HG03039 (cell line): ENCODE measurements at regions not wholly inside any gene's neighbourhood (a gene's known extent, or its start where the extent isn't known, plus 50 kb on each side); places are given as distances from the start of the nearest gene placed in this dataset.

Experiments used
- ATAC-seq: cut with Tn5 transposase; IDR thresholded peaks from one replicate; pipeline ENCODE4 v1.9.1; 2021; ENCODE audit warnings: mild to moderate bottlenecking, moderate library complexity; ENCODE audit not compliant: unreplicated experiment

GRCh38 chr1:221099747-221100595 lies 220.7 kb downstream of the HLX start:
- ATAC-seq: no peak

GRCh38 chr1:221100611-221101010 lies 221.4 kb downstream of the HLX start:
- no peak for ATAC-seq

- ATAC-seq: no peak
These were observed 222.8 kb downstream of the HLX start for GRCh38 chr1:221101807-221102605.

GRCh38 chr1:221104596-221104995 lies 225.4 kb downstream of the HLX start:
- no peak for ATAC-seq

- no peak for ATAC-seq
These were observed 226.3 kb downstream of the HLX start for GRCh38 chr1:221105578-221105977.

GRCh38 chr1:221106616-221107015 lies 227.4 kb downstream of the HLX start:
- no peak for ATAC-seq

GRCh38 chr1:221109930-221110329 lies 230.7 kb downstream of the HLX start:
- no peak for ATAC-seq

- no peak for ATAC-seq
These were observed 237.9 kb downstream of the HLX start for GRCh38 chr1:221117133-221117532.

GRCh38 chr1:221117548-221117951 lies 238.3 kb downstream of the HLX start:
- no peak for ATAC-seq

GRCh38 chr1:221118176-221118937 lies 239.1 kb downstream of the HLX start:
- ATAC-seq: no peak

GRCh38 chr1:221118938-221119320 lies 239.7 kb downstream of the HLX start:
- no peak for ATAC-seq

- no peak for ATAC-seq
These were observed 243.3 kb downstream of the HLX start for GRCh38 chr1:221122501-221122900.

- no peak for ATAC-seq
These were observed 246.7 kb downstream of the HLX start for GRCh38 chr1:221125976-221126375.

GRCh38 chr1:221137666-221138065 lies 258.4 kb downstream of the HLX start:
- no peak for ATAC-seq

GRCh38 chr1:221138516-221138915 lies 259.3 kb downstream of the HLX start:
- no peak for ATAC-seq

- no peak for ATAC-seq
These were observed 260.7 kb downstream of the HLX start for GRCh38 chr1:221139991-221140390.

- no peak for ATAC-seq
These were observed 261.9 kb downstream of the HLX start for GRCh38 chr1:221141096-221141495.

GRCh38 chr1:221141606-221142285 lies 262.5 kb downstream of the HLX start:
- ATAC-seq: no peak

- ATAC-seq: no peak
These were observed 269.4 kb downstream of the HLX start for GRCh38 chr1:221148660-221149059.

- no peak for ATAC-seq
These were observed 269.9 kb downstream of the HLX start for GRCh38 chr1:221149111-221149510.

- no peak for ATAC-seq
These were observed 270.4 kb downstream of the HLX start for GRCh38 chr1:221149555-221150075.
